ENCODE measurements at regions not wholly inside any gene's neighbourhood (a gene's known extent, or its start where the extent isn't known, plus 50 kb on each side); places are given as distances from the start of the nearest gene placed in this dataset.
"Not testable (repeated sequence)": the region's sequence is repeated elsewhere in the genome, so short reads cannot be mapped to it uniquely, and the experiment has no call there.

DNA sequence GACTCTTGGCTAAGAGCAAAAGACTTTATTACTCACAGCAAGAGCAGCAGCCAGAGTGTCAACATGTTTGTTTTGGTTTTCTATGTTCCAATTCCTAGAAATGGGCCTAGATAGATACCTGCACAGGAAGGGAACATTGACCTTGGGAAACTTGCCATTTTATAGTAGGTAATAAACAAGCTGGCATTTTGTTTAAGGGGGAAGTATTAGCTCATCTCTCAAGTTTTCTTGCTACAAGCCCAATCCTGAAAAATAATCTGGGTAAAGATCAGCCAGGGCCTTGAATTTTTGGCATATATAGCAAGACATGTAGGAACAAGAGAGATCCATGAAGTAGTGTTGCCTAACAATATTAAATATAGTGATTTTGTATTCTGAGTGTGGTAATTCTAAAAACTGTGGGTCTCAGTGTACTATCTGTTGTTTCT is 51.4 kb upstream of the RGL1 start:
- no peak for DNase-seq

- no peak for DNase-seq
Measured at GRCh38 chr1:183744132-183744913, 60.6 kb upstream of the RGL1 start.

DNA sequence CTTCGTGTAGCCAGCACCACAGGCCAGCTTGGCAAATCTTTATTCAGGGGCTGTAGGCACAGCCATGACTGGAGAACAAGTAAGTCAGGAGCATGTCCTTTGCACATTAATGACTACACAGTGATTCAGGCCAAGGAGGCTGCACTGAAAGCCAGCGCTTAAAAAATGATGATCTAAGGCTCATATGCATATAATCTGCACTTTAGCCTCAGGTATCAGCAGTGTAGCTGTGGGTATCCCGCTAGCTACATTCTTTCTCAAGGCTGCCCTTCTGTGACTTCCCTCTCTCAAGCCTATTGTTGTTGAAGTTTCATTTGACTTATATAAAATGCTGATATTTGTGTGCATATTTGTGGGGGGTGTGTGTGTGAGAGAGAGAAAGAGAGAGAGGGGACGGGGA is 62.6 kb upstream of the RGL1 start:
- no peak for DNase-seq

GRCh38 chr1:183739741-183740271 is 65.1 kb upstream of the RGL1 start:
- peak; percentile 60 for DNase-seq

DNA sequence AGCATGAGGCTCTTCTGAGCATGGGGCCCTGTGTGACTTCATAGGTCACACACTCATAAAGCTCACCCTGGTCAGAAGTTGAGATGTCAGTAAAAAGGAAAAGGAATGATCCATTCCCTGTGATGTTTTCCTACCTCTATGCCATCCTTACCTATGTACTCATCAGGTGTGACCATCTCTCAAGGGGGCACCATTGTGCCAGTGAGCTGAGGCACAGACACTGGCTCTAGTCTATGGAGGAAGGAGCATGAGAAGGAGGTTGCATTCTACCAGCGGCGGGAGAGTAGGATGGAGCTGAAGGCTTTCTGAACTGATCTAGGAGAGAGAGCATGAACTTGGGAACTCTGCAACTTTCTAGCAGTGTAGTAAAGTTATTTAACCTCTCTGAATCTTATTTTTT is 65.8 kb upstream of the RGL1 start:
- DNase-seq, result no peak

- DNase-seq, result not testable (repeated sequence)
Measured at GRCh38 chr1:183737916-183738315, 67.0 kb upstream of the RGL1 start.

DNA sequence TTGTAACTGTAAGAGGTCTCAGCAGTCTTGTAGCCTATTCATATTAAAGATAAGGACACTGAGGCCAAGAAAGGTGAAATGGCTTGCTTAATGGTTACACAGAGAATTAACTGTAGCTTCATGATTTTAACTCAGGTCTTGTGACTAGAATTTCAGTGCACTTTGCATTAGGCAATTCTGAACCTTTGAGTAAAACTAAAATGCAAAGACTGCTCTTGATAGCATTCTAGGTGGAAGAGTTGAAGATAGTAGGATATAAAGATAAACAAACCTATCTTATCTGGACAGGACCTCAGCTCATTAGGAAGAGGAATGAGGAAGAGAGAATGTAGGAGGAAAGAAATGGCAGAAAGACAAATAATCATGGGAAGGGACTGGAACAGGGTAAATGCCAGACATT is 68.6 kb upstream of the RGL1 start:
- DNase-seq, result no peak

DNA sequence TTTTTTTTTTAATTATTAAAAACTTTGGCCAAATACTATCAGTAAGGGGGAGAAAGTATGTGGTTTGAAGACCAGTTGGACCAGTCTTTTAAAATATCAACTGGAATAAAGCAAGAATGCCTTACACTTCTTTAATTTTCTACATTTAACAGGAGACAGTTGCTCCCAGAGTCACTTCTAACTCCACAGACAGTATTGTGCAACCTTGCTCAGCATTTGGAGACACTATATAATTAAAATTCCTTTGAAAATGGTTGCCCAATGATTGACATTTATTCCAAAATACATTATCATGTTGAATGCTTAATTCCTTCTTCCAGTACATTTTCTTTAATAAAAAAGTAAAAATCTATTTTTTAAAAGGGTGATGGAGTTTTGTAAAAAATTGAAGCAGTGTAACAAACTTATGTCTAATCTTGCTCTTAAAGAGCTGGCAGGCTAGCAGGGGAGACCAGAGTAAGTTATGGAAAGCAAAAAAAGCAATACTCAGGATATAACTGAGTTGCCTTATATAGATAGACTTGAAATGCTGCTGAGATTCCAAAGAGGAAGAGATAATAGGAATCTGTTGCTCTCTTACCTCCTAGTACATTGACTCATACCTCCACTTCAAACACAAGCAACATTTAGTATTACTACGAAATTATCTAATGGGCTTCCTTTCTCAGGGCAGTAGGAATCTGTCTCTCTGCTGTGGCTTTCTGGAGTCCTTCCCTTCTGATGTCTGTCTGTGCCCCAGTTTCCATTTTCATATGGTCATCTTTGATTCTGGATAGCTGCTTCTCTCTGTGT is 69.7 kb upstream of the RGL1 start:
- DNase-seq, result no peak

GRCh38 chr1:183734543-183735036 is 70.3 kb upstream of the RGL1 start:
- peak; percentile 80 for DNase-seq

DNA sequence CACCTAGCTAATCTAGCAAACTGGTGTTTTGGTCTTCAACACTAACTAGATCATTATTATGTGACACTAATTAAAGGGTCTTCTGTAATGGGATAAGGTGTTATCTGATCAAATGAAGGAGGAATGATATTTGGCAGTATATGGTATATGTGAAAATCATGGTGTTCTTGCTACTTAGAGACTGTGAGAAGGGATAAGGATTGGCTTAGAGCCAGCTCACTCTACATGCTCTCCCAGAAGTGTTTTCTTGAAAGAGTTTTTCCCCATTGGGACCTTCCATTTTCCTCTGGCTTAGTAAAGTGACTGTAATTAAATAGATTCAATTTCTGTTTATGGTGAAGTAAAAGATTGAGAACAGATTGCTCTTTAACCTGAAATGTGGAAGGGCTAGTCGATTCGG is 71.2 kb upstream of the RGL1 start:
- DNase-seq, result no peak

GRCh38 chr1:183732236-183732880 is 72.6 kb upstream of the RGL1 start:
- DNase-seq, result peak; percentile 59

- DNase-seq, result no peak
Measured at GRCh38 chr1:183730886-183731573, 73.9 kb upstream of the RGL1 start.

GRCh38 chr1:183730107-183730724 is 74.7 kb upstream of the RGL1 start:
- no peak for DNase-seq

DNA sequence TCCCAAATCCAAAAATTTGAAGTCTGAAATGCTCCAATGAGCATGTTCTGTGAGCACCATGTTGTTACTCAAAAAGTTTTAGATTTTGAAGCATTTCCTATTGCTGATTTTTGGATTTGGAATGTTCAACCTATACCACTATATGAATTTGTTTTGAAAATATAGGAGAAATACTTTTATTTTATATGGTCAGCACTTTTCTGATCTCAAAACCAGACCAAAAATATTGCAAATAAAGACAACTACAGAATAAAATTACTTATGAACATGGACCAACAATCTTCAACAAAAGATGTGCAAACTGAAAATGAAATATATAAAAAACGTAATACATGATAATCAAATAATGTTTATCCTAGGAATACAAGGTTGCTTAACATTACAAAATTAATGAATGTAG is 73.7 kb upstream of the APOBEC4 start:
- DNase-seq, result no peak

- DNase-seq, result no peak
Measured at GRCh38 chr1:183724350-183725042, 71.4 kb upstream of the APOBEC4 start.

DNA sequence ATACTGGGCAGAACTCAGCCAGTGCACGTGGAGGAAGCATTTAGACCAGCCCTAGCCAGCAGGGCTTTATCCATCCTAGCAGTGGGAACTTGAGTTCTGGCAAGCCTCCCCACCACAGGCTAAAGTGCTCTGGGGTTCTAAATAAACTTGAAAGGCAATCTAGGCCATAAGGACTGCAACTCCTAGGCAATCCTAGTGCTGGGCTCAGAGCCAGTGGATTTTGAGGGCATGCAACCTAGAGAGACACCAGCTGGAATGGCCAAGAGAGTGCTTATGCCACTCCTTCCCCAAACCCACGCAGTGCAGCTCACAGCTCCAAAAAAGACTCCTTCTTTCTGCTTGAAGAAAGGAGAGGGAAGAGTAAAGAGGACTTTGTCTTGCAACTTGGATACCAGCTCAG is 70.5 kb upstream of the APOBEC4 start:
- no peak for DNase-seq

DNA sequence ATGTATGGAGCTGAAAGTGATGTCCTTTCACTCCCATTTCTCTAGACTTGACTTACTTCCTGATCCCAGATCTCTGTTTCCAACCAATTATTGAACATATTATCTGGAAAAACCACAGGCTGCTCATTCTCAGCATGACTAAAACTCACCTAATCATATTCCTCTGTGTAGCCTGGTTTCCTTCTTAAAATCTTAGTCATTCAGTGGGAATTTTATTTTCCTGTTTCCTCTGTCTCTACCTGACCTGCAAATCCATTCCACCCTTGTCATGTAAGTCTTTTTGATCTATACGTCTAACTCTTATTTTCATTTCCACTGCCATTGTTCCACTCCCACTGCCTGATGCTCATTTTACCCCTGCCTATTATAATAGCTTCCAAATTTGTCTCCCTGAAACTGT is 67.9 kb upstream of the APOBEC4 start:
- no peak for DNase-seq

DNA sequence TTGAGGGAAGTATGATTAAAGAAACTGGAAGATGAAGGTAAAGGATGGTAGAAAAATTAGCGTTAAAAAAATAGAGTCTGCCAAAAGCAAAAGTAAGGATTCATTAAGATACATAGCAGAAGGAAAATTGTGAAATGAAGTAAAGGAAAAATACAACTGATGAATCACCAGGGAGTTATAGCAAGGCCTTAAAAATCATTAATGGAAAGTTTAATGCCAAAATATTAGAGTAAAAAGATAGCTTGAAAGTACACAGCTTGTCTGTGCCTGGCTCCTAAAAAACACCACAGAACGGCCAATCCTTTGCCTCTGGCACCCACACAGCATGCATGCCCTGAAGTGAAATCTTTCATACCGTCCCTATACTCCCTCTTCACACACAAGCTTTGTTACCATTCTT is 66.9 kb upstream of the APOBEC4 start:
- DNase-seq, result peak; percentile 50

DNA sequence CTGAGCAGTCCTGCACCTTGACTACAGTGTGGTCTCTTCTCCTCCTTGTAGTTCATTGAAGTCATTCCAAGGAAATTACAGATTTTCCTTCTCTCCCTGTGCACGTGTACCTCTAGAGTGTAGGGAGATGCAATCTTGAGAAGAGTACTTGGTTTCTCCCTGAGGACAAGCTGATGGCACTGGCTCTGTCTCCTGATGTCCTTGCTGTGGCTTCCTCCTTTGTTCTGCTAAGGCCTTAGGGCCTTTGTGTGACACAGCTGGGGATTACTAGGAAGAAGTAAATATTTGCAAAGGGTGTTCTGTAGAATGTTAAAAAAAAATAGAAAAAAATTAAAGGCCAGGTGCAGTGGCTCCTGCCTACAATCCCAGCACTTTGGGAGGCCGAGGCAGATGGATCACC is 66.2 kb upstream of the APOBEC4 start:
- DNase-seq, result no peak

GRCh38 chr1:183716286-183716685 is 63.2 kb upstream of the APOBEC4 start:
- no peak for DNase-seq

GRCh38 chr1:183711741-183712361 is 58.7 kb upstream of the APOBEC4 start:
- DNase-seq, result peak; percentile 78
